Osteocyte (in vitro differentiated cells): ENCODE measurements at regions not wholly inside any gene's neighbourhood (a gene's known extent, or its start where the extent isn't known, plus 50 kb on each side); places are given as distances from the start of the nearest gene placed in this dataset.

Source experiments
- DNase-seq: peaks from one replicate; pipeline ENCODE4 v3.0.0; 2021; ENCODE audit warnings: mixed read lengths; ENCODE audit not compliant: unreplicated experiment; ENCODE audit errors: extremely low spot score
- H3K27ac Mint-ChIP-seq: one replicate; pipeline ENCODE4 v1.8.0; 2021; ENCODE audit warnings: mild to moderate bottlenecking, mixed read lengths; ENCODE audit not compliant: unreplicated experiment
- H3K27me3 Mint-ChIP-seq: one replicate; pipeline ENCODE4 v1.8.0; 2021; ENCODE audit warnings: mixed read lengths; ENCODE audit not compliant: unreplicated experiment
- H3K36me3 Mint-ChIP-seq: one replicate; pipeline ENCODE4 v1.8.0; 2021; ENCODE audit warnings: mixed read lengths; ENCODE audit not compliant: unreplicated experiment
- H3K4me1 Mint-ChIP-seq: one replicate; pipeline ENCODE4 v1.8.0; 2021; ENCODE audit warnings: mixed read lengths; ENCODE audit not compliant: unreplicated experiment
- H3K4me3 Mint-ChIP-seq: one replicate; pipeline ENCODE4 v1.8.0; 2021; ENCODE audit warnings: mild to moderate bottlenecking, moderate library complexity, mixed read lengths; ENCODE audit not compliant: unreplicated experiment
- H3K9me3 Mint-ChIP-seq: one replicate; pipeline ENCODE4 v1.8.0; 2021; ENCODE audit warnings: mixed read lengths; ENCODE audit not compliant: unreplicated experiment
- TF ChIP-seq, protein P1 (sequence below): fragments of 200-600 bp; sonication (generic); IDR thresholded peaks from 2 replicates; pipeline ENCODE4 v1.5.0; 2021; ENCODE audit warnings: antibody characterized with exemption, mild to moderate bottlenecking, moderate library complexity

DNA sequence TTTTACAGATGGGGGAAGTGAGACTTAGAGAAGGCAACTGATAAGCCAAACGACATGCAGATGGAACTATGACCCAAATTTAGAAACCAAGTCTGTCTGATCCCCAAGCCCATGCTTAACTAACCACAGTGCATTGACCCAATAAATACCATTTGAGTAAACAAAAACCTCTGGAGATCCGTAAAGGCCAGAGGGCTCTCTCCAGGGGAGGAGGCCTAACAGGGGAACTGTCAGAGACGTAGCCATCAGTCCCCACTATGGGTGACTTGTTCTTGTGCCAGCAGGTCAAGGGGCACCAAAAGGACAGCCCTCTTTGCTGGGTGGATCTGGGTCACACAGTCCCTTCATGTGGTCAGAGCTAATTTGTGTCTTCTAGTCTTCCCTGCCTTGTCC is 420.2 kb downstream of the BCOR start:
- no peak overlapping the region for H3K27ac Mint-ChIP-seq
- TF ChIP-seq, protein P1, sequence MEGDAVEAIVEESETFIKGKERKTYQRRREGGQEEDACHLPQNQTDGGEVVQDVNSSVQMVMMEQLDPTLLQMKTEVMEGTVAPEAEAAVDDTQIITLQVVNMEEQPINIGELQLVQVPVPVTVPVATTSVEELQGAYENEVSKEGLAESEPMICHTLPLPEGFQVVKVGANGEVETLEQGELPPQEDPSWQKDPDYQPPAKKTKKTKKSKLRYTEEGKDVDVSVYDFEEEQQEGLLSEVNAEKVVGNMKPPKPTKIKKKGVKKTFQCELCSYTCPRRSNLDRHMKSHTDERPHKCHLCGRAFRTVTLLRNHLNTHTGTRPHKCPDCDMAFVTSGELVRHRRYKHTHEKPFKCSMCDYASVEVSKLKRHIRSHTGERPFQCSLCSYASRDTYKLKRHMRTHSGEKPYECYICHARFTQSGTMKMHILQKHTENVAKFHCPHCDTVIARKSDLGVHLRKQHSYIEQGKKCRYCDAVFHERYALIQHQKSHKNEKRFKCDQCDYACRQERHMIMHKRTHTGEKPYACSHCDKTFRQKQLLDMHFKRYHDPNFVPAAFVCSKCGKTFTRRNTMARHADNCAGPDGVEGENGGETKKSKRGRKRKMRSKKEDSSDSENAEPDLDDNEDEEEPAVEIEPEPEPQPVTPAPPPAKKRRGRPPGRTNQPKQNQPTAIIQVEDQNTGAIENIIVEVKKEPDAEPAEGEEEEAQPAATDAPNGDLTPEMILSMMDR, result no peak
- H3K36me3 Mint-ChIP-seq, result no peaks in the 10 kb centered on the region
- H3K4me3 Mint-ChIP-seq, result no peak overlapping the region
- H3K4me1 Mint-ChIP-seq, result peaks cover 1% of the 10 kb centered on the region
- peaks cover 1% of the 10 kb centered on the region for H3K9me3 Mint-ChIP-seq
- H3K27me3 Mint-ChIP-seq, result no peaks in the 10 kb centered on the region
- no peak for DNase-seq

DNA sequence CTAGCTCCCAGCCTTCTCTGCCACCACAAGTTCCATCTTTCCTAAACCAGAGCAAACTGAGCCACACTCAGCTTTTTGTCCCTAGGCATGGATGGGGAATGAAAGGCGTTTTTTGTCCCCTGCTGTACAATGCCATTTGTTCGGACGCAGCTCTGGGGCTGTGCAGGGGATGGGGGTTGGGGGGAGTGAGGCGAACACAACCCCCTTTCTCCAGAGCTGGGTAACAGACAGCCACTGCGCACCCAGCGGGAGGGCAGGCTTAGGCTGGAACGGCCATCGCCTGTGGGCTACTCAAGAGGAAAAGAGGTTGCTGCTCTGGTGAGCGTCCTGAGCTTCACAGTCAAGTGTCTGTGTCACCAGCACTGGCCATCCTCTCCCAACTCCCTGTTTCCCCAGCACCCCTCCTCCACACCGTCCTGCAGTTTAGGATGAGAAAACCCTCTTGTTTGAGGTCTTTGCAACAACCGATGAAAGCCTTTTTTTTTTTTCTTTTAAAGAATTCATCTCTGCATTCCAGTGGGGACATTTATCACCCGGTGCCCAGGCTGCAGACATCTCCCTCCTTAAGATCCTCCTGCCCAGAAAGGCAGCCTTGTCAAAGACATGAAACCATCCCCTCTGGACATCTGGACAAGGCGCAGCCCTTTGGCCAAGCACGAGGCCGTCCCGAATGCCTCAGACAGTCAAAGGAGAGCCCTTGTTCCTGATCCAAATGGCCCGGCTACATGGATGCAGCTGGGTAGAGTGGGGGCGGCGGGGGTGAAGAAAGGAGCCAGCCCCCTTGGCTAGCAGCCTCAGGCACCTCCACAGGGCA is 419.6 kb downstream of the BCOR start:
- no peak overlapping the region for H3K4me3 Mint-ChIP-seq
- TF ChIP-seq, protein P1, result no peak
- no peak for DNase-seq

DNA sequence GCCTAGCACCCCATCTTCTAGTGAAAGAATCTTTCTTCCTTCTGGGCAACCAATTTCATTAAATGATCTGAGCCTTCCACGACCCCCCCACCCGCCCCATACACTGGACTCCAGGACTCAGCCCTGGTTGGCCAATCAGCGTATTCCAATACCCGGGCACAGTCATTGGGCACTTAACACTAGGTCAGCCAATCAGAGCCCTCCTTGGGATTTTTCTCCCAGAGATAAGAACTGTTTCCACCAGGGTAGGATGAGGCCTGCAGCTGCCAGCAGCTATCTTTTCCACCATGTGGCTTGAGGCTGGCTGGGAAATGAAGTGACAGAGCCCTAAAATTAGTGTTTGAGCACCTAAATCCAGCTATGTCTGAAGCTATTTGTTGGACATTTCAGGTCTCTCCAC is 418.8 kb downstream of the BCOR start:
- peaks cover 1% of the 10 kb centered on the region for H3K4me1 Mint-ChIP-seq
- no peaks in the 10 kb centered on the region for H3K9me3 Mint-ChIP-seq
- no peaks in the 10 kb centered on the region for H3K36me3 Mint-ChIP-seq
- H3K27me3 Mint-ChIP-seq, result no peaks in the 10 kb centered on the region
- no peak overlapping the region for H3K4me3 Mint-ChIP-seq
- TF ChIP-seq, protein P1, result no peak
- no peak overlapping the region for H3K27ac Mint-ChIP-seq
- DNase-seq, result no peak

More for the DNA sequence above, 419.6 kb downstream of the BCOR start:
- Mint-ChIP-seq H3K36me3 (no peaks in the 10 kb centered on the region), H3K4me1 (peaks cover 1% of the 10 kb centered on the region), H3K9me3 (no peaks in the 10 kb centered on the region), H3K27me3 (no peaks in the 10 kb centered on the region), H3K27ac (no peak overlapping the region)

DNA sequence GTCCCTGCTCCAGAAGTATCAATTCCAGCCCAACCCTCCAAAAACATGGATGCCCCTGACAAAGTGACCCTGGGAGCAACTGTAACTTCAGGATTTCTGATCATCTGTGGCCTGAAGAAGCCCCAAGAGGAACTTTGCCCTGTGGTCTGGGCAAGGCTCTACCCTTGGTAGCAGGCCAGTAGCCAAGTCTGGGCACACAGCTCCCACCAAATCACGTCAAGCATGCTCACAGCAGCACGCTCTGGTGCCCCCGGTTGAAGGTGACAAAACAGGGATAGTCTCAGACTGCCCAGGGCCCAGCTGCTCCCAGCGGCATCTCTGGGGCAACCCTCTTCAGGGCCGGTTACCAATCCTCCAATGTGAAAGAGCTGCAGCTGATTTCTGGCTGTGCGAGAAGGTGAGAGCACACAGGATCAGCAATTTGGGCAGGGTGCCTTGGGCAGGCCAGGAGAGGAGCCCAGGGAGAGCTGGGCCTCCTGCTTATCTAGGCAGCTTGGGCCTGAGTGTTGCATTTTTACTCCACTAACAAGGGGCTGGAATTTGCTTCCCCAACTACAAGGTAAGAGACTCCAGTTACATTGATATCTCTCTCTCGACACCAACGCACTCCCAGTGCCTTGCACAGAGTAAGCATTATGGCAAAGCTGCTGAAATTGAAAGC is 418.1 kb downstream of the BCOR start:
- Mint-ChIP-seq H3K27ac (no peak overlapping the region), H3K4me1 (peaks cover 1% of the 10 kb centered on the region), H3K27me3 (peaks cover 2% of the 10 kb centered on the region), H3K4me3 (no peak overlapping the region), H3K36me3 (no peaks in the 10 kb centered on the region), H3K9me3 (no peaks in the 10 kb centered on the region)
- TF ChIP-seq, protein P1, result no peak
- DNase-seq, result no peak

DNA sequence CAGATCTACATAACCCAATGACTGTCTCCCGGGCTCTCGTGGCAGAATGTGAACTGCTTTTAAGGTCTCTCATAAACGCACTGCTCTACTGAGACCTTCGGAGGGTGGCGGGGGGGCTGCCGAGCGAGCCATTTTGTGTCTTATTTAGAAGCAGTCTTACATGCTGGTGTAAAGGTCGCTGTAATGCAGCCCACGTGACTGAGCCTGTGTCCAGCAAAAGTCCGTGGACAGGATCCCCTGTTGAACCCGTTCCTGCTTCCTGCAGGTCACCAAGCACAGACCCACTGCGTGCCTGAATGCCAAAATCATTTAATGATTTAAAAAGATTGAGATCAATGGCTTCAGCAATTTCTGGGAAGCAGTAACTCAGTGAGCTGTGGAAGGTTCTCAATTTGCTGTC is 415.9 kb downstream of the BCOR start:
- no peaks in the 10 kb centered on the region for H3K9me3 Mint-ChIP-seq
- no peak overlapping the region for H3K4me3 Mint-ChIP-seq
- no peak for DNase-seq
- H3K4me1 Mint-ChIP-seq, result peaks cover 1% of the 10 kb centered on the region
- H3K27me3 Mint-ChIP-seq, result peaks cover 6% of the 10 kb centered on the region
- H3K36me3 Mint-ChIP-seq, result no peaks in the 10 kb centered on the region
- no peak overlapping the region for H3K27ac Mint-ChIP-seq
- TF ChIP-seq, protein P1, result no peak
